ENCODE measurements at regions not wholly inside any gene's neighbourhood (a gene's known extent, or its start where the extent isn't known, plus 50 kb on each side); places are given as distances from the start of the nearest gene placed in this dataset.
A peak's percentile ranks its signal among the peaks of the same experiment; 100 is the strongest.
"Not testable (repeated sequence)": the region's sequence is repeated elsewhere in the genome, so short reads cannot be mapped to it uniquely, and the experiment has no call there.

DNA sequence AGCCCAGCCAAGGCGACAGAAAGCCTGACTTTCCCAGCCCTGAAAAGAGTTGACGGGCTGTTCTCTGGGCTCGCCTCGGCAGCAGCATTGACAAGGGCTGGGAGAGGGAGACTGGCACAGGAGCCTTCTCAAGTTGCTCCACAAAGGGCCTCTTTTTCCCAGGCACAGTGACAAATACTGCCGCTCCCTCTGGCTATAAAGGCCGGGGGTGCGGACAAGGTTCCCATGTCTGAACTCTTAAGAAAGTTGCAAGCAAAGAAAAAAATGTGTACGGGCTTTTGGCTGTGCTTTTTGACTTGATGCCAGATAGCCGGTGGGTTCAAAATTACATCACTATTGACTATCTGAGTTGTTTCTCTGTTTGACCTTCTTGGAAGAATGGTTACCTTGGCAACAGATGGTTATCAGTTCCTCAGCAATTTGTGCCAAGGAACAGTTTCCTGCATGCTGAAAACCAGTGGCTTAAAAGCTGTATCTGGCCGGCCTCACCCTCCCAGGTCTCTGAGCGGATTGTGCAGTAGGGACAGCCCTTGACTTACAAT, 115.9 kb upstream of the EEPD1 start:
- DNase-seq (ENCODE audit: low read depth in 2 of 2) = peak in 1 of 2 experiments; percentile 65

DNA sequence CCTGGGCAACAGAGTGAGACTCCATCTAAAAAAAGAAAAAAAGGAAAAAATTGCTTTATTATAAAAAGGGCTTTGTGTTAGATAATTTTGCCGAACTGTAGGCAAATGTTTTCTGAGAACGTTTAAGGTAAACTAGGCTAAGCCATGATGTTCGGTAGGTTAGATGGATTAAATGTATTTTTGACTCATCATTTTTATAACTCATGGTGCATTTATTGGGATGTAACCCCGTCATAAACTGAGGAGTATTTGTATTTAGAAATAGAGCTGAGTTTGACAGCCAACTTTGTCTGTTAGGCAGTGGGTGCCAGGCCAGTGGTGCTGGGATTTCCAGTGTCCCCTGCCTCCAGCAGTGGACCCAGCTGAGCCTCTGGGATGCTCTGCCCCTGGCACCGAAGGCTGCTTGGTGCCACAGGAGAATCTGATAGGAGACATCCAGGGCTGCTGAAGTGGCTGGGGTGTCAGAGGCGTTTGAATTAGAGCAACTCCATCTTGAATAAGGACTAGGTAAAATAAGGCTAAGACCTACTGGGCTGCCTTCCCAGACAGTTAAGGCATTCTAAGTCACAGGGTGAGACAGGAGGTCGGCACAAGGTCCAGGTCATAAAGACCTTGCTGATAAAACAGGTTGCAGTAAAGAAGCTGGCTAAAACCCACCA, 114.9 kb upstream of the EEPD1 start:
- no peak for DNase-seq (ENCODE audit: low read depth in 2 of 2)

DNA sequence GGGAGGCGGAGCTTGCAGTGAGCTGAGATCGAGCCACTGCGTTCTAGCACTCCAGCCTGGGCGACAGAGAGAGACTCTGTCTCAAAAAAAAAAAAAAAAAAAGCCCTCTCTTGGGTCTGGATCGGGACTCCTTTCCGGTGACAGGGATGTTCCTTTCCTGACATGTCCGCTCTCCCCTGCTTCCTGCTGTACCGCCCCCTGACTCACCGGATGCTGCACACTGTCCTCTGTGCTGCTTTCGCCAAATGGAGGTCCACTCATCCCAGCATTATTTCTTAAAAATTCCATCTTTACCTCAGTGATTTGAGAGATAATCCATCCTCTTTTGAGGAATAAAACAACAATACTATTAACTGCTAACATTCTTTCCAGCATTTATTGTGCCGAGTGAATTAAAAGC, 113.8 kb upstream of the EEPD1 start:
- no peak for DNase-seq (ENCODE audit: low read depth in 2 of 2)

DNA sequence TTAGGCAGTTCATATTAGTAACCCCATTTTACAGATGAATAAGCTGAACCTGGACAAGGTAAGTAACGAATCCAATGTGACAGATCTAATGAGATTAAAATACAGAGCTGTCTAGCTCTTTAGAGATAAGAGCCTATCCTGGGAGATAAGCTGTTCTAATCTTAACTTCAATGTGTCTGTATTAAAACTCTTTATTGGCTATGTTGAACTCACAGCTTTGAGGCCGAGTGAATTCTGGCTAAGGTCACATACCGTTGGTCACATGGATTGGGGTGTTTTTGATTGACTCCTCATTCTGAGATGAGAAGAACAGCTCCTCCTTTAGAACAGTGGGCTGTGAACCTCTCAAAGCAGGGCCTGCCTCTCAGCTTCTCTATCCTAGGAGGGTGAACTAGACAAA, 113.4 kb upstream of the EEPD1 start:
- DNase-seq (ENCODE audit: low read depth in 2 of 2) = no peak

DNA sequence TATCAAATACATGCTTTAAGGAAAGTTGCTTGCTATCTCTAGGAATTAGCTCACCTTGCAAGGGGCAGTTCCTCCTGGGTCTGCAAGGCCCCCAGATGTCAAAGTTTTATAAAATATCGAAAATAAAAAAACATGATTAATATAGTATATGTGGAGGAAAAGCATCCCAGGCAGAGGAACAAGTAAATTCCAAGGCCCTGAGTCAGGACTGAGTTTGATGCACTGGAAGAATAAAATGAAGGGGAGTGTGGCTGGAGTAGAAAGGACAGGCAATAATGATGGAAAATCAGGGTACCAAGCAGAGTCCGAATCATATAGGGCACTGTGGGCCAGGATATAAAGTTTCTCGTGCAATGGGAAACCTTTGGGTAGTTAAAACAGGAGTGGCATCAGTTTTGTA, 112.4 kb upstream of the EEPD1 start:
- no peak for DNase-seq (ENCODE audit: low read depth in 2 of 2)

DNA sequence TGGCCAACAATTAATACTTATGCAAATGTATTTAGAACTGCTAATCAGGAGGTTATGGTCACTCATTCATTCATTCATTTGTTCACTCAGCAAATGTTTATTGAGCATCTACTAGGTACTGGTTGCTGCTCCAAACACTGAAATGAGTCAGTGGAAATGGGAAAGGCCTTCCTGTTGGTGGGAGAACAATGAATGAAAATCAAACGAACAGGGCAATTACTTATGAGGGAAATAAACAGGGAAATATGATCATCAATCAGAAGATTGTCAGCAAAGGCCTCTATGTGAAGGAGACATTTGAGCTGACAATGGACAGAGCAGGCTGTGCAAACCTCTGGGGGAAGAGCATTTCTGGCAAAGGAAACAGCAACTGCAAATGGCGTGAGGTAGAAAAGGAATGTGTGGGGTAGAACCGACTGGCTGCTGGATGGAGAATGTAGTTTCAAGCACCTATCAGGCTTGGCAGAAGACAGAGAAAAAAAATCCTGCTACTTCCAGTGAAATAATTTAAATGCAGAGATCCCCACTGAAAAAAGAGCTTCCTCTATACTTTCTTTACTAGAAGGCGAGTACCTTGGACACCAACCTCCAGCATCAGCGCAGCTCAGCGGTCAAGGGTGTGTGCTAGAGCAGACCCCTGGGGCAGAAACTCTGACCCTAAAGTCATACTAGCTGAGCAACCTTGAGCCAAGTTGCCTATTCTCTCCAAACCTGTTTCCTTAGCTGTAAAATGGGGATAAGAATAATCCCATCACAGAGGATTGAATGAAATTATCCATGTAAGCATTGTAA, 108.8 kb upstream of the EEPD1 start:
- DNase-seq (ENCODE audit: low read depth in 2 of 2) = no peak

DNA sequence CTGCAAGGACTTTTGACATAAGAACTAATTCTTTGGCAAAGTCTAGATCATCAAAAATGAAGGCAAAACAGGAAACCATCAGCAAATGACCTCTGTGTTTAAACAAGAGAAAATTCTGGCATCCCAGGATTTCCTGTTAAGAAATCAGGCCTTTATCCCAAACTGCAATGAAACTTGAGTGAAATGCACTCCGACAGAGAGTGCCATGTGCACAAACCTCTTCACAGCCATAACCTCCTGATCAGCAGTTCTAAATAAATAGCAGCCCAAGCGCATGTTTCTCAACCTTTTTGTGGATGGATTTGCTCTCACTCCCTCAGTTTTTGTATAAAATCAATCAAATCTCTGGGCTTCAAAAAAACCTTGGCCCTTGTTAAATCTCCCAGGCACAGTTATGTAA, 107.7 kb upstream of the EEPD1 start:
- no peak for DNase-seq (ENCODE audit: low read depth in 2 of 2)

DNA sequence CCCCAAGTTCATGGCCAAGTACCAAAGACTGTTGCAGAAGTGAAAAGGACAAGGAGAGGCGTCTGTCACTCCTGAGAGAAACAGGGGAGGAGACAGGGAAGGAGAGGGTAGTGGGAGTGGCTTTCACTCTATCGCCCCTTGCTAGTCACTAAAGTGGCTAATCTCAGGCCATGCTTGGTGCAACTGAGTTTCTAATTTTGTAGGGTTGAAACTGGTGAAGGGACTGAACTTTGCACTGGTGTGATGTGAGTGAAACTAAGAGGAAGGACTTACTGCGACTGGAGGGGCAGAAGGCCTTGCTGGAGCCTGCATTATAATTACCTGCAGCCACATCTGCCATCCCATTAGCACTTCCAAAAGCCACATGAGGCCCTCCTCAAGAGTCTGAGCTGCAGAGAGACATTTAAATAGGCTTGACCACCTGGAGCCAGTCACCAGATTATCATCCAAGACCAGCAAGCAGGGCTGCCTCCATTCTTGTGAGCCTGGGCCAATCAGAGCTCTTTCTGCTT, 107.2 kb upstream of the EEPD1 start:
- no peak for DNase-seq (ENCODE audit: low read depth in 2 of 2)

DNA sequence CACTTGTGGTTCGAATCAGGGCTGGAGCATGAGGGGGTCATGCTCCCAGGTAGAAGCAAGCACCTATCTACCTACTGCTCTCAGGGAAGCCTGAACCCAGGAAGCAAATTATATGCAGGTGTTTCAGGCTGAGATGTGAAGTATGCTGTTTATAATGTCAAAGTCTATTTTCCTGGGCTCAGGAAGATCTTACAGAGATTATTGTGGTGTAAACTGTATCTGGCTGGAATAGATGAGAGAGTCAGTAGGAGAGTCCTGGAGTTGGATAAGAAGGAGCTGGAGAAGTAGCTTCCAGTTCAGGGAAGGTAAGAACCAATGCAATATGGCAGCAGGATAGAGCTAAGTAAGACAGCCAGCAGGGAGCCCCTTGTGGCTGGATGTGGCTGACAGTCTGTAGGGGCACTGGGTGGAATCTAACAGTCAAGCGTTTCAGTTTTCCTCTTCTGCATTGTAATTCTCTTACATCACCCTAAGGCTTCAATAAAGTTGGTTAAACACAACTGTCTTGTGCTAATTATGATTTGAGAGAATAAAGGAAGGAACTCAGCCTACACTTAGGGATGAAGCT, 105.9 kb upstream of the EEPD1 start:
- no peak for DNase-seq (ENCODE audit: low read depth in 2 of 2)

DNA sequence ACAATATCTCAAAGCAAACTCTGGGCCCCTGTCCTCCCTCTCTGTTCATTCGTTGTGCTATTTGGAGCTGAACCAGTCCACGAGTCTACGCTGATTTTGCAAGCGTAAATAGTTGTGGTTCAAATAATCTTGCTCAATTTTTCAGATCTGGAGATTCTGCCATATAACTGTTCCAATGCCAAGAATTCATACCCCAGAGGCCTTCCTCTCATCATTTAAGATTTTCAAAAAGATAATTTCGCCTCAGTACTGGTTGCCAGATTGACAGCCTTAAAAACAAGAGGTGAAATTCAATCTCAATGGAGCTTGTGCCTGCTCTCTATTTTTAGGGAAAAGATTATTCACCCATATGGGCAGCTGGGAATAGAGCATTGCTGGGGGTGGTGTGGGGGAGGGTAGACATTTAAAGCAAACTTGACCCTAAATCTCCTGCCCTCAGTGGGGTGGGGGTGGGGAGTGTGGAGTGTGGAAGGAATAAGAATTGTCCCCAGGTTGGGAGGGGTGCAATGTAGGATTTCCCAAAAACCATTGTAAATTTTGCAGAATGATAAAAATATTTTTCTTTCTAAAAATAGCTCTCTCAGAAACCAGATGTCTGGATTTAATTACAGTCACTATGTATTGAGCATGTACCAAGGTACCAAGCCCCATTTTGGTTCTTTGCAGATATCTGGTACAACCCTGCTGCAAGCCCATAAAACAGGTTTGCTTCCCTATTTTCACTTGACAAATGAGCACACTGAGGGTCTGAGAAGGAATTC, 104.7 kb upstream of the EEPD1 start:
- DNase-seq (ENCODE audit: low read depth in 2 of 2) = peak; percentile 97 to 98

DNA sequence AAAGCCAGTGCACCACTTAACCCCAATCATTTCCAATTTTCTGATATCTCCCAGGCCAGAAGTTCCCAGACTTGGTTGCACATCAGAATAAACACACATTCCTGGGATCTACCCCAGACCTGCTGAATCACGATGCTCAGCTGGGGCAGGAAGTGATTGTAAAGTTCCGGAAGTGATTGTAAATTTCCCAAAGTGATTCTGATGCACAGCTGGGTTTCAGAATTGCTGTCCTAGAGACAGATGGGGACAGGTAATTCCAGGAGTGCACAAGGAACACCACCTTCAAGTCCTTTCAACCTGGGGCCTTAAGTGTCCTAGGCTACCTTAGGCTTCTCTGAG, 104.2 kb upstream of the EEPD1 start:
- DNase-seq (ENCODE audit: low read depth in 2 of 2) = peak; percentile 38 to 43

DNA sequence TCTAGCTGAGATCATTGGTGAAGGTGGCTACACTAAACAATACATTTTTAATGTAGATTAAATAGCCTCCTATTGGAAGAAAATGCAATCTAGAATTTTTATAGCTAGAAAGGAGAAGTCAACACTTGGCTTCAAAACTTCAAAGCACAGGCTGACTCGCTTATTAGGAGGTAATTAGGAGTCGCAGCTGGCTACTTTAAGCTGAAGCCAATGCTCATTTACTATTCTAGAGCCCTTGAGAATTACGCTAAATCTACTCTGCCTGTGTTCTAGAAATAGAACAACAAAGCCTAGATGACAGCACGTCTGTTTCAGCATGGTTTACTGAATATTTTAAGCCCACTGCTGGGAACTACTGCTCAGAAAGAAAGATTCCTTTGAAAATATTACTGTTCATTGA, 101.6 kb upstream of the EEPD1 start:
- no peak for DNase-seq (ENCODE audit: low read depth in 2 of 2)

DNA sequence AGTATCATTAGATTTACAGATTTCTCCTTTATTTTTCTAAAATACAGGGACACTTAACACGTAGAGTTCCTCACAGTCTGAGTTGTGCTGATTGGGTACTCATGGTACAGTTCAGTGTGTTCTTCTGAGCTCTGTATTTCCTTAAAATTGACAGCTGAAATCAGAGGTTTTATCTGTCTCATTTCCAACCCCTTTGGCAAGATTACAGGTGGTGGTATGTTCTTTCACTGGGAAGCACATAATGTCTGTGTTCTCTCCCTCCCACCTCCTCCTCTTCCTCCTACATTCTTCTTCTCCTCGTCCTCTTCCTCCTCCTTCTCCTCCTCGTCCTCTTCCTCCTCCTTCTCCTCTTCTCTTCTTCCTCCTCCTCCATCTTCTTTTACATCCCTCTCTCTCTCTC, 99.5 kb upstream of the EEPD1 start:
- DNase-seq (ENCODE audit: low read depth in 2 of 2) = no peak

DNA sequence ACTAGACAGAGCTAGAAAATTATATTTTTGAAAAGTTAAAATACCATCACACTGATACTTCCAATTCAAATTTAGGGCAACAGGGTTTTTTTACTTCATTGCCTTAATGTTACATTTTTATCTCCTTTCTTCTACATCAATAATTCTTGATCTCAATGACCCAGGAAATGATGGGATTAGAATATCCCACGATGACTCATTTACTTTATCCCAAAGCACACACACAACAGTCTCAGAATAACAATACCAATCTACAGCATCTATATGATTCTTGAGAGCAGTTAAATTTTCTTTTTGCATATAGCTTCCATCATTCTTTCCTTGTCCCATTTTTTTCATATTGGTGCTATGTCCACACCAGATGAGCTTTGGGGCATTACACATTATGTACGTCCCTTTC, 98.4 kb upstream of the EEPD1 start:
- DNase-seq (ENCODE audit: low read depth in 2 of 2) = no peak

DNA sequence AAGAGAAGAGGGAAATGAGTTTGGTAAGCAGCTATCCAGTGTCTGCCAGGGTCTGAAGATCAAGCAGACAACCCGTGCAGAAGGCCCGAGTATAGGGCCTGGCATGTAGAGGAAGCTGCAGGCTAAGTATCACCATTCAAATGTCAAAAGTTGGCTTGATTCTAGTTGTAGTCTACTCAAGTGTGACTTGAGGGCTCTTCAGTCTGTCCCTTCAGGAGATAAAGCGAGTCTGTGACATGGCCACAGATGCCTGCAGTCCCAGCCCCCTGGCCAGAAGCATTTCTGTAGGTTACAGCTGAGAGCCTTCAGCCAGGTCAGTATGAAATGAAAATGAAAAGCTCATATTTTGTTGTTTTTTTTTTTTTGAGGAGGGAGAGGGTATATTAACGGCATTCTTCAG, 97.8 kb upstream of the EEPD1 start:
- no peak for DNase-seq (ENCODE audit: low read depth in 2 of 2)

DNA sequence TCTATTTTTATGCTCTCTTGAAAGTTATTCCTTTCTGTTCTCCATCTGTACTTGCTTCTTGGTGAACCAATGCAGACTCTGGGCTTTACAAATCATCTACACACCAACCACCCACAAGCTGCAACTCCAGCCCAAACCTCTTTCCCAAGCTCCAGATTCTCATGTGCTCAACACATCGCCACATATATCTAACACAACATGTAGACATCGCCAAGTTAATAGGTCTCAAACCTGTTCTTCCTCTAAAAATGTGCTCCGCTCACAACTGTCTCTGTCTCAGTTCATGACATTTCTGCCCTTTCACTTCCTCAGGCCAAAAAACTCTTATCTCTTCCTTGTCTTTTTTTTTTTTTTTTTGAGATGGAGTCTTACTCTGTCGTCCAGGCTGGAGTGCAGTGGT, 95.7 kb upstream of the EEPD1 start:
- no peak for DNase-seq (ENCODE audit: low read depth in 2 of 2)

DNA sequence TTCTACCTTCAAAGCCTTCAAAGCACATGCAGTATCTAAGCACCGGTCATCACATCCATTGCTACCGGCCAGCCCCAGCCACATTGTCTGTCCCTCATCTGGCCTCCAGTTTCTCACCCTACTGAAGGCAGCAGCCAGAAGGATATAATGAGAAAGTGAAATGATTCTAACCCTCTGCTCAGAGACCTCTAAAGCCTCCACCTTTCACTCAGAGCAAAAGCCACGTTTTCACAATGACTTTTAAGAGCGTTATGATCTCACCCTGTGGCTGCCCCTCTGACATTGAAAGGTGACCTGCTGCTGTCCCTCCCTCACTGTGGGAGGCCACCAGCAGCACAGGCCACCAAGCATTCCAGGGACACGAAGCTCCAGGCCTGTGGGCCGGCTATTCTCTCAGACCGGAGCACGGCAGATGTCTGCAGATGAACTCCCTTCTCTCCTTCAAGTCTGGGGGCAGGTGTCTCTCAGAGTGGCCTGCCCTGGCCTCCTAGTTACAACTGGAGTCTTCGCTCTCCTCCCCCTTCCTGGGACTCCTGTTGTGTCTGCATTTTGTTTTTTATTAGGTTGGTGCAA, 94.9 kb upstream of the EEPD1 start:
- DNase-seq (ENCODE audit: low read depth in 2 of 2) = no peak

DNA sequence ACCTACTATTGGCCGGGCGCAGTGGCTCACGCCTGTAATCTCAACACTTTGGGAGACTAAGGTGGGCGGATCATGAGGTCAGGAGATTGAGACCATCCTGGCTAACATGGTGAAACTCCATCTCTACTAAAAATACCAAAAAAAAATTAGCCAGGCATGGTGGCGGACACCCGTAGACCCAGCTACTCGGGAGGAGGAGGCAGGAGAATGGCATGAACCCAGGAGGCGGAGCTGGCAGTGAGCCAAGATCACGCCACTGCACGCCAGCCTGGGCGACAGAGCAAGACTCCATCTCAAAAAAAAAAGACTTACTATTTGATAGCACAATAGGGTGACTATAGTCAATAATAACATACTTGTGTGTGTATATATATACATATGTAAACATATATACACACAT, 92.7 kb upstream of the EEPD1 start:
- not testable (repeated sequence) for DNase-seq (ENCODE audit: low read depth in 2 of 2)

DNA sequence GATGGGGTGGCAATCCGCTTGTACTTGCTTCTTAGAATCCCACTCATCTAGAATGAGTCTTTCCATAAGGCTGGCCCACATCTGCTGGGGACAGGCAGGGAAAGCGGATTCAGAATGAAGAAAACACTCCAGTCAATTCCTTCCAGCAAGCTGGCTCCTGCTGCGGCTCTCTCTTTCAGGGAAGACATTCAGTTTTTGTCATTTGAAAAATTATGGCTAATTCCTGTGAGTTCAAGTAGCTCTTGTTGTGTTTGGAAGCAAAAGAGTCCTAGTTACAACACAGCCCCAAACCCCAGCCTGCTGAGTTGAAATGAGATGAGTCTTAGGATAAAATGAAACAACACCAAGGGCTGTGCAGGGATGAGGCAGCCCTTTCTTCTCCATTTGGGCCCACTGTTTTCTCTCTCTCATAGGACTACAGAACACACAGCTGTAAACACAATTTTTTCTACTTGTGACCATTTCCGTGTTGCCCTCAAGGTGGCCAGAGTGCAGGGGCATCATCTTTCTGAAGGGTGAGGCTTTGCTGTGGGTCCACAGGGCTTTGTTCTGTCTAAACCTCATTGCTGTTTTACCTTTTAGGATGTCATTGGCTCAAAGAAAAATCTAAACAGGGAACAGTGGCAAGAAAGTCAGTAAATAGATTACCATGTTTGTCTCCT, 90.8 kb upstream of the EEPD1 start:
- no peak for DNase-seq (ENCODE audit: low read depth in 2 of 2)

DNA sequence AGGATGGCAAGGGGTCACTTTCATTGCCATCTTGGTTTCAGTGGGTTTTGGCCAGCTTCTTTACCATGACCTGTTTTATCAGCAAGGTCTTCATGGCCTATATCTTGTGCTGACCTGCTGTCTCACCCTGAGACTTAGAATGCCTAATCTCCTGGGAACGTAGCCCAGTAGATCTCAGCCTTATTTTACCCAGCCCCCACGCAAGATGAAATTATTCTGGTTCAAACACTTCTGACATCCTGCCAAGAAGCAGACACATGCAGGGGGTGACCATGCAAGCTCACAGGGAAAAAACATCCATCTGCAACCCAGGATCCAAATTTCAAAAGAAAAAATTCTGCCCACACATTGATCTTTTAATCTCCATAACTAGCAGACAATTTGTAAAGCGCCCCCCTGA, 88.4 kb upstream of the EEPD1 start:
- DNase-seq (ENCODE audit: low read depth in 2 of 2) = no peak

Data from fibroblast of skin of left biceps (primary cell).